Mesendoderm (in vitro differentiated cells): ENCODE measurements at regions not wholly inside any gene's neighbourhood (a gene's known extent, or its start where the extent isn't known, plus 50 kb on each side); places are given as distances from the start of the nearest gene placed in this dataset.

Experiments
- DNase-seq: peaks from one replicate; pipeline ENCODE4 v3.0.0; 2013
- H2AK5ac ChIP-seq: 2 replicates; pipeline ENCODE4 v1.6.1; 2013; ENCODE audit warnings: low read length, inconsistent platforms
- H2BK120ac ChIP-seq: 2 replicates; pipeline ENCODE4 v1.6.1; 2013; ENCODE audit warnings: low read depth, mild to moderate bottlenecking, low read length, moderate library complexity, mixed read lengths
- H2BK15ac ChIP-seq: replicated peaks from 2 replicates; pipeline ENCODE4 v1.6.1; 2013; ENCODE audit warnings: low read depth, mild to moderate bottlenecking, moderate library complexity
- H2BK5ac ChIP-seq: 2 replicates; pipeline ENCODE4 v1.6.1; 2013; ENCODE audit warnings: low read length, inconsistent platforms
- H3K18ac ChIP-seq: 2 replicates; pipeline ENCODE4 v1.6.1; 2013; ENCODE audit warnings: mild to moderate bottlenecking, low read length, mixed read lengths
- H3K23ac ChIP-seq: one replicate; pipeline ENCODE4 v1.6.1; 2013; ENCODE audit warnings: low read length
- H3K27ac ChIP-seq: 2 replicates; pipeline ENCODE4 v1.5.1; 2013; ENCODE audit warnings: low read depth, mild to moderate bottlenecking, inconsistent platforms, low read length, moderate library complexity
- H3K27me3 ChIP-seq: 2 replicates; pipeline ENCODE4 v1.6.1; 2013; ENCODE audit warnings: low read length, control low read depth, mild to moderate bottlenecking, inconsistent platforms; ENCODE audit not compliant: insufficient read depth, poor library complexity
- H3K36me3 ChIP-seq: 2 replicates; pipeline ENCODE4 v1.6.1; 2013; ENCODE audit warnings: low read length, inconsistent platforms; ENCODE audit not compliant: control insufficient read depth, insufficient read depth
- H3K4ac ChIP-seq: one replicate; pipeline ENCODE4 v1.6.1; 2013; ENCODE audit warnings: low read depth, mild to moderate bottlenecking, low read length, moderate library complexity
- H3K4me1 ChIP-seq: 2 replicates; pipeline ENCODE4 v1.6.1; 2013; ENCODE audit warnings: low read depth, low read length, inconsistent platforms; ENCODE audit not compliant: control insufficient read depth
- H3K4me2 ChIP-seq: 2 replicates; pipeline ENCODE4 v1.6.1; 2013; ENCODE audit warnings: low read length
- H3K4me3 ChIP-seq: 2 replicates; pipeline ENCODE4 v1.5.1; 2013; ENCODE audit warnings: mild to moderate bottlenecking, low read length
- H3K56ac ChIP-seq: one replicate; pipeline ENCODE4 v1.6.1; 2013; ENCODE audit warnings: low read length
- H3K79me1 ChIP-seq: 2 replicates; pipeline ENCODE4 v1.6.1; 2013; ENCODE audit warnings: low read length, inconsistent platforms
- H3K79me2 ChIP-seq: 2 replicates; pipeline ENCODE4 v1.6.1; 2013; ENCODE audit warnings: mild to moderate bottlenecking, low read length; ENCODE audit not compliant: control insufficient read depth, insufficient read depth
- H3K9ac ChIP-seq: 2 replicates; pipeline ENCODE4 v1.6.1; 2013; ENCODE audit warnings: low read length, inconsistent platforms
- H4K5ac ChIP-seq: one replicate; pipeline ENCODE4 v1.6.1; 2013; ENCODE audit warnings: low read length
- H4K8ac ChIP-seq: one replicate; pipeline ENCODE4 v1.6.1; 2013; ENCODE audit warnings: low read depth, mild to moderate bottlenecking, control low read depth, low read length, moderate library complexity
- WGBS: extraction: QIAGEN DNeasy Blood & Tissue Kit; methylation state at CpG from one replicate; pipeline ENCODE4 v1.1.7; 2013; ENCODE audit warnings: low lambda C conversion rate, missing lambda C conversion rate; ENCODE audit not compliant: insufficient coverage; ENCODE audit errors: extremely low coverage; 5-methylcytosine and 5-hydroxymethylcytosine counted together

GRCh38 chr13:72500851-72501250 lies 226.6 kb downstream of the MZT1 start:
- H3K79me2 ChIP-seq = no peaks in the 10 kb centered on the region
- no peak overlapping the region for H4K8ac ChIP-seq
- no peak overlapping the region for H3K27ac ChIP-seq
- no CpG with 5 or more reads among the region's 2 CpGs for WGBS
- H3K9ac ChIP-seq = no peak overlapping the region
- no peak overlapping the region for H3K4me2 ChIP-seq
- H3K18ac ChIP-seq = no peak overlapping the region
- no peak overlapping the region for H2BK5ac ChIP-seq
- no peaks in the 10 kb centered on the region for H3K36me3 ChIP-seq
- no peak overlapping the region for H3K56ac ChIP-seq
- no peak overlapping the region for H2BK15ac ChIP-seq
- H4K5ac ChIP-seq = no peak overlapping the region
- H3K27me3 ChIP-seq = no peaks in the 10 kb centered on the region
- no peak for DNase-seq
- H2BK120ac ChIP-seq = no peak overlapping the region
- no peaks in the 10 kb centered on the region for H3K4me1 ChIP-seq
- no peak overlapping the region for H3K4me3 ChIP-seq
- H2AK5ac ChIP-seq = no peak overlapping the region
- no peak overlapping the region for H3K4ac ChIP-seq
- no peak overlapping the region for H3K23ac ChIP-seq
- H3K79me1 ChIP-seq = no peaks in the 10 kb centered on the region

GRCh38 chr13:72495681-72496080 lies 231.7 kb downstream of the MZT1 start:
- no peak overlapping the region for H2BK5ac ChIP-seq
- no peaks in the 10 kb centered on the region for H3K79me2 ChIP-seq
- no peak overlapping the region for H3K4ac ChIP-seq
- no peak overlapping the region for H3K27ac ChIP-seq
- no peak overlapping the region for H3K4me2 ChIP-seq
- no peak overlapping the region for H3K4me3 ChIP-seq
- no CpG with 5 or more reads among the region's 4 CpGs for WGBS
- H3K9ac ChIP-seq = no peak overlapping the region
- H2BK120ac ChIP-seq = no peak overlapping the region
- H3K23ac ChIP-seq = no peak overlapping the region
- no peak overlapping the region for H2BK15ac ChIP-seq
- no peaks in the 10 kb centered on the region for H3K27me3 ChIP-seq
- no peak for DNase-seq
- H3K4me1 ChIP-seq = no peaks in the 10 kb centered on the region
- no peaks in the 10 kb centered on the region for H3K79me1 ChIP-seq
- H4K8ac ChIP-seq = no peak overlapping the region
- H3K36me3 ChIP-seq = no peaks in the 10 kb centered on the region
- H3K56ac ChIP-seq = no peak overlapping the region
- no peak overlapping the region for H2AK5ac ChIP-seq
- H4K5ac ChIP-seq = no peak overlapping the region
- H3K18ac ChIP-seq = no peak overlapping the region

- no CpG with 5 or more reads among the region's 4 CpGs for WGBS
- Histone ChIP-seq H3K4ac (no peak overlapping the region), H3K27ac (no peak overlapping the region), H4K5ac (no peak overlapping the region), H2BK15ac (no peak overlapping the region), H3K18ac (no peak overlapping the region), H3K27me3 (no peaks in the 10 kb centered on the region), H3K4me2 (no peak overlapping the region), H4K8ac (no peak overlapping the region), H3K56ac (no peak overlapping the region), H3K4me1 (no peaks in the 10 kb centered on the region), H3K4me3 (no peak overlapping the region), H3K23ac (no peak overlapping the region), H3K79me1 (no peaks in the 10 kb centered on the region), H2AK5ac (no peak overlapping the region), H3K9ac (no peak overlapping the region), H3K36me3 (no peaks in the 10 kb centered on the region), H2BK5ac (no peak overlapping the region), H2BK120ac (no peak overlapping the region), H3K79me2 (no peaks in the 10 kb centered on the region)
- DNase-seq = no peak
These were observed 237.7 kb downstream of the MZT1 start for GRCh38 chr13:72489751-72490150.

- Histone ChIP-seq H3K56ac (no peak overlapping the region), H3K23ac (no peak overlapping the region), H3K18ac (no peak overlapping the region), H4K5ac (no peak overlapping the region), H2BK120ac (no peak overlapping the region), H2BK5ac (no peak overlapping the region), H3K9ac (no peak overlapping the region), H2BK15ac (no peak overlapping the region), H3K4me2 (no peak overlapping the region), H2AK5ac (no peak overlapping the region), H3K4me3 (no peak overlapping the region), H3K4ac (no peak overlapping the region), H3K79me1 (no peaks in the 10 kb centered on the region), H3K79me2 (no peaks in the 10 kb centered on the region), H3K4me1 (no peaks in the 10 kb centered on the region), H3K27ac (no peak overlapping the region), H3K27me3 (no peaks in the 10 kb centered on the region), H3K36me3 (no peaks in the 10 kb centered on the region), H4K8ac (no peak overlapping the region)
- DNase-seq = no peak
- no CpG with 5 or more reads among the region's 4 CpGs for WGBS
These were observed 254.1 kb downstream of the MZT1 start for GRCh38 chr13:72473321-72473720.

DNA sequence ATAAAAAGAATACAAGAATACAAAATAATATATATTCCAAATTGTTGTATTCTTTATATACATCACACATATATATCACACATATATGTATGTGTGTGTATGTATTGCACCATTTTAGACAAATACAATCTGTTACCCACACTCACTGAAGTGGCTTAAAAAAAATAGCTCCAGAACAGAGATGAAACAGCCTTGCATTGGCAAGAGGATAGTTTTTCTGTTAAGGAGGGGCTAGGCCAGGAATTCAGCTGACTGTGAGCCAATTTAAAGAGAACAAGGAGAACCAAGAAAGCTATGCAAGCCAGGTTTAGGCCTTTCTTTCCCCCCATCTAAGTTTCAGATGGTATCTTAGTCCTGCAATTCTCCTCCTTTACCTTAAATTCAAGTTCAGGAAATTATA lies 257.5 kb downstream of the MZT1 start:
- Histone ChIP-seq H3K4me1 (no peaks in the 10 kb centered on the region), H3K9ac (no peak overlapping the region), H3K23ac (no peak overlapping the region), H3K4me2 (no peak overlapping the region), H3K18ac (no peak overlapping the region), H4K8ac (no peak overlapping the region), H3K4ac (no peak overlapping the region), H3K36me3 (no peaks in the 10 kb centered on the region), H3K79me2 (no peaks in the 10 kb centered on the region), H3K79me1 (no peaks in the 10 kb centered on the region), H2AK5ac (no peak overlapping the region), H3K4me3 (no peak overlapping the region), H3K56ac (no peak overlapping the region), H4K5ac (no peak overlapping the region), H2BK15ac (no peak overlapping the region), H2BK120ac (no peak overlapping the region), H3K27me3 (no peaks in the 10 kb centered on the region), H3K27ac (no peak overlapping the region), H2BK5ac (no peak overlapping the region)
- DNase-seq = no peak

DNA sequence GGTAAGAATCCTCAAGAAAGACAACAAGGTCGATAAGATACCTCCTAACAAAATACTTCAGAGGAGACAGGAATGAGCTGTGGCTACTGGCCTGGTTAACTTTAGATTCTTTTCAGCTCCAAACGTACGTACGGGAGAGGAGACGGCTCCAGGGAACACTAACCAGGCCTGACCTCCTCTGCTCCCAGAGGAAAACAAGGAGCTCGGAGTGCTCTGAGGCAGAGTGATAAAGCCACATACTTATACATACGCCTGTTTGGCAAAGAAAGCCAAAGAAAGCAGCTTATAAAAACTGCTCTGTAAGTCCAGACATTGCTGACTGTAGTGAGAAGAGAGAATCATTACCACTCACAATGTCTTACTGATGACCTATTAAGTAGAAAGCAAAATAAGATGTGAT lies 263.9 kb downstream of the MZT1 start:
- Histone ChIP-seq H2BK15ac (no peak overlapping the region), H3K56ac (no peak overlapping the region), H4K5ac (no peak overlapping the region), H3K27ac (no peak overlapping the region), H3K36me3 (no peaks in the 10 kb centered on the region), H3K27me3 (no peaks in the 10 kb centered on the region), H2BK120ac (no peak overlapping the region), H4K8ac (no peak overlapping the region), H3K79me2 (no peaks in the 10 kb centered on the region), H3K18ac (no peak overlapping the region), H3K4me3 (no peak overlapping the region), H3K4ac (no peak overlapping the region), H3K9ac (no peak overlapping the region), H3K4me2 (no peak overlapping the region), H2AK5ac (no peak overlapping the region), H2BK5ac (no peak overlapping the region), H3K23ac (no peak overlapping the region), H3K4me1 (no peaks in the 10 kb centered on the region), H3K79me1 (no peaks in the 10 kb centered on the region)
- WGBS = no CpG with 5 or more reads among the region's 7 CpGs
- DNase-seq = no peak
